Muscle layer of colon (tissue), 2 donors: ENCODE measurements at regions not wholly inside any gene's neighbourhood (a gene's known extent, or its start where the extent isn't known, plus 50 kb on each side); places are given as distances from the start of the nearest gene placed in this dataset.

Source experiments
- H3K27ac ChIP-seq: one replicate; pipeline ENCODE4 v1.7.0; 2013; ENCODE audit warnings: low read depth, mild to moderate bottlenecking, low read length, moderate library complexity
- H3K27me3 ChIP-seq, 2 donors: one replicate each; pipeline ENCODE4 v1.7.0; 2013; ENCODE audit warnings: low read length in 2 of 2, mild to moderate bottlenecking in 2 of 2; ENCODE audit not compliant: insufficient read depth in 2 of 2, control insufficient read depth in 1 of 2
- H3K36me3 ChIP-seq: one replicate; pipeline ENCODE4 v1.7.0; 2013; ENCODE audit warnings: mild to moderate bottlenecking, low read length; ENCODE audit not compliant: insufficient read depth
- H3K4me1 ChIP-seq: one replicate; pipeline ENCODE4 v1.7.0; 2013; ENCODE audit warnings: mild to moderate bottlenecking, low read length; ENCODE audit not compliant: insufficient read depth
- H3K4me3 ChIP-seq, 2 donors: one replicate each; pipeline ENCODE4 v1.7.0; 2013; ENCODE audit warnings: low read length in 2 of 2, low read depth in 1 of 2, mild to moderate bottlenecking in 1 of 2, moderate library complexity in 1 of 2
- H3K9ac ChIP-seq: one replicate; pipeline ENCODE4 v1.7.0; 2013; ENCODE audit warnings: low read length
- H3K9me3 ChIP-seq: one replicate; pipeline ENCODE4 v1.7.0; 2013; ENCODE audit warnings: mild to moderate bottlenecking, low read length
- donor health status: abdominal sarcoma.
- donor health status: Adenocarcinoma of cecum.

DNA sequence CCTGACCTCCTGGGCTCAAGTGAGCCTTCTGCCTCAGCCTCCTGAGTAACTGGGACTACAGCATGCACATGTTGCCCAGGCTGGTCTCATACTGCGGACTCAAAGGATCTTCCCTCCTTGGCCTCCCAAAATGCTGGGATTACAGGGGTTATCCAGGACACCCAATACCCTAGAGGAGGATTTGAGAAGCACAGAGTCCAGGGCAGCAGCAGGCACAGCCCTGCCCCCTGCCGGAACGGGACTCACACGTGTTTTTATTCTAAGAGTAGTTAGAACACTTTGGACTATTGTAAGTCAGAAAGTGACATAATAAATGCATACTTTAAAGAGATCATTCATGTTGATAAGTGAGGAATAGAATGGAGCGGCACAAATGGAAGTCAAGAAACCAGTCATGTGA lies 80.2 kb downstream of the C6orf118 start:
- H3K4me3 ChIP-seq = no peak overlapping the region
- no peaks in the 10 kb centered on the region for H3K9me3 ChIP-seq
- H3K27ac ChIP-seq = no peak overlapping the region
- no peaks in the 10 kb centered on the region for H3K27me3 ChIP-seq
- H3K36me3 ChIP-seq = no peaks in the 10 kb centered on the region
- no peaks in the 10 kb centered on the region for H3K4me1 ChIP-seq
- no peak overlapping the region for H3K9ac ChIP-seq

DNA sequence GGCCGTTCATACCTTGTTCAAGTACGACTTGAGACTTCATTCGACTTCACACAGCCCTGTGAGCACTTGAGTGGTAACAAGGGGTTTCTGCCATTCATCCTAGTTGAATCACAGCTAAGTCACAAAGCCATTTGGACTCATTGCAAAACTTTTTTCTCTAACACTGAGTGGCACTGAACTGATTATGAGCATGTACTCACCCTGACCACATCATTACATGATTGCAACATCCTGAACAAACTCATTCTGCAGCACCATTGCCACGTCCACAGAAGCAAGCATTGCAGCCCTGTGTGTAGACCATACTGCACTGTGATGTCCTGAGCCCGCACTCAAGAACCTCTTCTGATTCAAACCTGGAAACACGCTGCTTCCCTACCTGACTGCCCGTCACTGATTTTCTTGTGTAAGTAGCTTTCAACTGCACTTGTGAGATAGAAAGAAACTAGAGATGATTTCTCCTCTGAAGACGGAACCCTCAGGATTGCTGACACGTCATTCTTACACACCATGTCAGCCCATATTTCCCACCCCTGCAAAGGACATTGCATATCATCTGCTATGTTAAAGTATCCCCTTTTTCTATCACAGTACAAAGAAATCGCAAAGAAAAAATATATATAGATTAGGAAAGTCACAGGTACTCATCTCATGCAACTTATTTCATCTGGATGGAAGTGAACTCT lies 81.6 kb downstream of the C6orf118 start:
- no peak overlapping the region for H3K27ac ChIP-seq
- no peak overlapping the region for H3K4me3 ChIP-seq
- no peaks in the 10 kb centered on the region for H3K9me3 ChIP-seq
- no peaks in the 10 kb centered on the region for H3K4me1 ChIP-seq
- no peak overlapping the region for H3K9ac ChIP-seq
- no peaks in the 10 kb centered on the region for H3K27me3 ChIP-seq
- H3K36me3 ChIP-seq = no peaks in the 10 kb centered on the region

GRCh38 chr6:165223736-165224135 lies 85.7 kb downstream of the C6orf118 start:
- no peak overlapping the region for H3K9ac ChIP-seq
- H3K4me1 ChIP-seq = no peaks in the 10 kb centered on the region
- H3K36me3 ChIP-seq = no peaks in the 10 kb centered on the region
- no peaks in the 10 kb centered on the region for H3K27me3 ChIP-seq
- no peak overlapping the region for H3K27ac ChIP-seq
- H3K4me3 ChIP-seq = no peak overlapping the region
- H3K9me3 ChIP-seq = no peaks in the 10 kb centered on the region

- H3K27me3 ChIP-seq = no peaks in the 10 kb centered on the region
- no peak overlapping the region for H3K4me3 ChIP-seq
- no peak overlapping the region for H3K9ac ChIP-seq
- no peaks in the 10 kb centered on the region for H3K4me1 ChIP-seq
- H3K36me3 ChIP-seq = no peaks in the 10 kb centered on the region
- H3K9me3 ChIP-seq = no peaks in the 10 kb centered on the region
- H3K27ac ChIP-seq = no peak overlapping the region
Observed at GRCh38 chr6:165223101-165223500, 86.3 kb downstream of the C6orf118 start.

DNA sequence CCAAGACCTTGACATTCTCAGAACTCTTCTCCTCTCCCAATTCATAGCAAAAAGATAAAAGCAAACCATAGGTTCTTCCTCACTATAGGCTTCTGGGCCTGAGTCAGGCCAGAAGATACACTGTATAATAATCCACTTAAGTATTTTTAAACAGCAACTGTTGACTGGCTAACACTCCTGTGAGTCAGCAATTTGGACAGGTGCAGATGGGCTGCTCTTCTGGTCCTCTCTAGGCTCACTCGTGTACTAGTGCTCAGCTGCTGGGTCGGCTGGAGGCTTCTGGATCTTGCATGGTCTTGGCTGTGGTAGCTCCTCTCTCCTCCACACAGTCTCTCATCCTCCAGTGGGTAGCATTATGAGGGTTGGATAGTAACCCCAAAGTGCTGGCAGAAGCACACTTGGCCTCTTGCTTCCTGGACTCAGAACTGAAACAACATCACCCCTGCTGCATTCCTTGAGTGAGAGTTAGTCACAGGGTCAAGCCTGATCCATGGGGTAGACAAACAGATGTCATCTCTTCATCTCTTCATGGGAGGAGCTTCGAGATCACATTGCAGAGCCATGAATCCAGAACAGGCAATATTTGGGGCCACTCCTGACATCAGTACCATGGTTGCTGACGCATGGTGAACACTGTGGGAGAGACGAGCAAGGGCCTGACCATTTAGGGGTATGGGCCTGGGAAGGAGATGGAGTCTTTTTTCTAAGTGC lies 86.9 kb downstream of the C6orf118 start:
- H3K4me1 ChIP-seq = no peaks in the 10 kb centered on the region
- no peaks in the 10 kb centered on the region for H3K27me3 ChIP-seq
- H3K9ac ChIP-seq = no peak overlapping the region
- no peaks in the 10 kb centered on the region for H3K36me3 ChIP-seq
- H3K9me3 ChIP-seq = no peaks in the 10 kb centered on the region
- no peak overlapping the region for H3K27ac ChIP-seq
- H3K4me3 ChIP-seq = no peak overlapping the region

- Histone ChIP-seq H3K27ac (no peak overlapping the region), H3K9me3 (no peaks in the 10 kb centered on the region), H3K36me3 (no peaks in the 10 kb centered on the region), H3K27me3 (no peaks in the 10 kb centered on the region), H3K4me3 (no peak overlapping the region), H3K9ac (no peak overlapping the region), H3K4me1 (no peaks in the 10 kb centered on the region)
Observed at GRCh38 chr6:165220045-165220444, 89.4 kb downstream of the C6orf118 start.

GRCh38 chr6:165219629-165220028 lies 89.8 kb downstream of the C6orf118 start:
- no peaks in the 10 kb centered on the region for H3K27me3 ChIP-seq
- no peak overlapping the region for H3K9ac ChIP-seq
- H3K4me1 ChIP-seq = no peaks in the 10 kb centered on the region
- H3K36me3 ChIP-seq = no peaks in the 10 kb centered on the region
- H3K9me3 ChIP-seq = no peaks in the 10 kb centered on the region
- no peak overlapping the region for H3K4me3 ChIP-seq
- H3K27ac ChIP-seq = no peak overlapping the region

DNA sequence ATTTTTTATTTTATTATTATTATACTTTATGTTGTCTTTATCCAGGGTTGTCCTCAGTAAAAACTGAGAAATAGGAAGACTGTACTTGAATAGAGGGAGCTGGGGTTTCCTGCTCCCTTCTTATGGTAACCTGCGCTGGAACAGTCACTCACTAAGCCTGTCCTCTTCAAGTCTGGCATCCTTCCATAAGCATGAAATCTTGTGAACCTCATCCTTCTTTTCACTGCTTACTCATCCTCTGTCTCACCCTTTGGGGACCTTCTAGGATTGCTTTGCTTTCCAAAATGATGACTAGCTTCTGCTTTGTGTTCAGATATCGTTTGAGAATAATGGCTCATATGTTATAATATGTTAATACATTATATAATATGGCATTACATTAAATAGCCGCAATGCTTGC lies 90.6 kb downstream of the C6orf118 start:
- no peaks in the 10 kb centered on the region for H3K9me3 ChIP-seq
- no peaks in the 10 kb centered on the region for H3K36me3 ChIP-seq
- H3K27me3 ChIP-seq = no peaks in the 10 kb centered on the region
- H3K4me3 ChIP-seq = no peak overlapping the region
- H3K27ac ChIP-seq = no peak overlapping the region
- no peaks in the 10 kb centered on the region for H3K4me1 ChIP-seq
- no peak overlapping the region for H3K9ac ChIP-seq

GRCh38 chr6:165206798-165207197 lies 102.6 kb downstream of the C6orf118 start:
- H3K4me3 ChIP-seq = no peak overlapping the region
- no peaks in the 10 kb centered on the region for H3K9me3 ChIP-seq
- no peak overlapping the region for H3K9ac ChIP-seq
- H3K27me3 ChIP-seq = no peaks in the 10 kb centered on the region
- H3K27ac ChIP-seq = no peak overlapping the region
- no peaks in the 10 kb centered on the region for H3K4me1 ChIP-seq
- H3K36me3 ChIP-seq = no peaks in the 10 kb centered on the region

- no peaks in the 10 kb centered on the region for H3K4me1 ChIP-seq
- H3K4me3 ChIP-seq = no peak overlapping the region
- H3K9me3 ChIP-seq = no peaks in the 10 kb centered on the region
- no peak overlapping the region for H3K9ac ChIP-seq
- H3K27me3 ChIP-seq = no peaks in the 10 kb centered on the region
- H3K36me3 ChIP-seq = no peaks in the 10 kb centered on the region
- H3K27ac ChIP-seq = no peak overlapping the region
Observed at GRCh38 chr6:165205632-165206031, 103.8 kb downstream of the C6orf118 start.

DNA sequence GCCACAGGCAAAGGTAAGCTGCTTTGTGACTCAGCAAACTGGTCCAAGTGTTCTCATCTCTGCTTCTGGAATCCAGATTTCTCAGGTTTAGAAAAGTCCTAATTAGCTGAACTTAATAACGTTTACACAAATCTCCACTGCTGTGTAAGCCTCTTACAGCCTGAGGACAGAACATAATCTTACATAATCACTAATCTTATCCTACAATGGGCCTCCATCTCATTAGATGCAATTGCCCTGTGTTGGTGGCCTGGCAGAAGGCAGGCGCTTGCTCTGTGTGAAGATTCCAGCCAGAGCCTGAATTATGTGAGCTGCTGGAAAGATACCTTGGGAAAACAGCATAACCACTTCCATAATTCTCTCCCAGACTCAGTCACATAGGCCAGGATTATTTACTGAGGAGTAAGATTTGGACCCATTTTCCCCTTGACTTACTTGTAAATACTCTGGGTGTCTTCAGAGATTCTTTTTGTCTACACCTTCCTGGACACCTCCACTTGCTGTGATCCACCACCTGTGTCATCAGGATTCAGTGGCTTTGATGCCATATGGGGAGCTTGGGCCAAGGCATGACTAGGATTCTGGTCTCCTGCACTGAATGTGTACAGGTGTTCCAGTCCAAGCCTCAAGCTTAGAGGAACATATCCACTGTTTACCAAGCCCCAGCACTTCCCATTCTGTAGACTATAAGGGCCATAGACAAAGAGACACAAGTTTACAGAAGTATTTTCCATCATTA lies 104.4 kb downstream of the C6orf118 start:
- no peaks in the 10 kb centered on the region for H3K27me3 ChIP-seq
- H3K9ac ChIP-seq = no peak overlapping the region
- no peaks in the 10 kb centered on the region for H3K36me3 ChIP-seq
- no peaks in the 10 kb centered on the region for H3K4me1 ChIP-seq
- no peak overlapping the region for H3K27ac ChIP-seq
- H3K9me3 ChIP-seq = no peaks in the 10 kb centered on the region
- no peak overlapping the region for H3K4me3 ChIP-seq
